HL-60 (cell line): ENCODE measurements at regions not wholly inside any gene's neighbourhood (a gene's known extent, or its start where the extent isn't known, plus 50 kb on each side); places are given as distances from the start of the nearest gene placed in this dataset.

Experiments
- POLR2AphosphoS5 ChIP-seq: IDR thresholded peaks from 2 replicates; pipeline ENCODE4 v1.6.1; 2012; ENCODE audit warnings: low read depth
- TF ChIP-seq, protein P1 (sequence below): IDR thresholded peaks from one replicate; pipeline ENCODE4 v1.5.1; 2011; ENCODE audit warnings: low read length, control low read depth, inconsistent platforms; ENCODE audit not compliant: insufficient read depth
- TF ChIP-seq, protein P2 (sequence below): IDR thresholded peaks from 2 replicates; pipeline ENCODE4 v1.6.1; 2012; ENCODE audit warnings: low read depth; ENCODE audit not compliant: insufficient replicate concordance

DNA sequence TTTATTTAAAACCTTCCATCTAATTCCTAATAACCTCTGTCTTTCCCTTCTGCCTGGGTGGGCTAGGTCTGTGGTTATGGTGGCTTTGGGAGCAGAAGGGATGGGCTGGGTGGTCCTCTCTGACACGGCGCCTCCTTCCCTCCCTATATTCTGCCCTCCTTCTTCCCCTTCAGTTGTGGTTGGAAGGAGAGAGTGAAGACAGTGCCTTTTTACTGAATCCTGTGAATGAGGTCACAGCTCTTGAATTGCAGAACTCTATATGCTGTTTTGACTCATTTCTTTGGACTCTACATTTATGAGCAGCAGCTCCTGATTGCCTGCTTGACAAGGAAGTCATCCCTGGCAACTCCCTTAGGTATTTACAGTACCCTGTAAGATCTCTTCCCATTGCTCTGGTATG lies 256.0 kb upstream of the ELAC2 start:
- TF ChIP-seq, protein P1, sequence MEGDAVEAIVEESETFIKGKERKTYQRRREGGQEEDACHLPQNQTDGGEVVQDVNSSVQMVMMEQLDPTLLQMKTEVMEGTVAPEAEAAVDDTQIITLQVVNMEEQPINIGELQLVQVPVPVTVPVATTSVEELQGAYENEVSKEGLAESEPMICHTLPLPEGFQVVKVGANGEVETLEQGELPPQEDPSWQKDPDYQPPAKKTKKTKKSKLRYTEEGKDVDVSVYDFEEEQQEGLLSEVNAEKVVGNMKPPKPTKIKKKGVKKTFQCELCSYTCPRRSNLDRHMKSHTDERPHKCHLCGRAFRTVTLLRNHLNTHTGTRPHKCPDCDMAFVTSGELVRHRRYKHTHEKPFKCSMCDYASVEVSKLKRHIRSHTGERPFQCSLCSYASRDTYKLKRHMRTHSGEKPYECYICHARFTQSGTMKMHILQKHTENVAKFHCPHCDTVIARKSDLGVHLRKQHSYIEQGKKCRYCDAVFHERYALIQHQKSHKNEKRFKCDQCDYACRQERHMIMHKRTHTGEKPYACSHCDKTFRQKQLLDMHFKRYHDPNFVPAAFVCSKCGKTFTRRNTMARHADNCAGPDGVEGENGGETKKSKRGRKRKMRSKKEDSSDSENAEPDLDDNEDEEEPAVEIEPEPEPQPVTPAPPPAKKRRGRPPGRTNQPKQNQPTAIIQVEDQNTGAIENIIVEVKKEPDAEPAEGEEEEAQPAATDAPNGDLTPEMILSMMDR, result no peak
- TF ChIP-seq, protein P2, sequence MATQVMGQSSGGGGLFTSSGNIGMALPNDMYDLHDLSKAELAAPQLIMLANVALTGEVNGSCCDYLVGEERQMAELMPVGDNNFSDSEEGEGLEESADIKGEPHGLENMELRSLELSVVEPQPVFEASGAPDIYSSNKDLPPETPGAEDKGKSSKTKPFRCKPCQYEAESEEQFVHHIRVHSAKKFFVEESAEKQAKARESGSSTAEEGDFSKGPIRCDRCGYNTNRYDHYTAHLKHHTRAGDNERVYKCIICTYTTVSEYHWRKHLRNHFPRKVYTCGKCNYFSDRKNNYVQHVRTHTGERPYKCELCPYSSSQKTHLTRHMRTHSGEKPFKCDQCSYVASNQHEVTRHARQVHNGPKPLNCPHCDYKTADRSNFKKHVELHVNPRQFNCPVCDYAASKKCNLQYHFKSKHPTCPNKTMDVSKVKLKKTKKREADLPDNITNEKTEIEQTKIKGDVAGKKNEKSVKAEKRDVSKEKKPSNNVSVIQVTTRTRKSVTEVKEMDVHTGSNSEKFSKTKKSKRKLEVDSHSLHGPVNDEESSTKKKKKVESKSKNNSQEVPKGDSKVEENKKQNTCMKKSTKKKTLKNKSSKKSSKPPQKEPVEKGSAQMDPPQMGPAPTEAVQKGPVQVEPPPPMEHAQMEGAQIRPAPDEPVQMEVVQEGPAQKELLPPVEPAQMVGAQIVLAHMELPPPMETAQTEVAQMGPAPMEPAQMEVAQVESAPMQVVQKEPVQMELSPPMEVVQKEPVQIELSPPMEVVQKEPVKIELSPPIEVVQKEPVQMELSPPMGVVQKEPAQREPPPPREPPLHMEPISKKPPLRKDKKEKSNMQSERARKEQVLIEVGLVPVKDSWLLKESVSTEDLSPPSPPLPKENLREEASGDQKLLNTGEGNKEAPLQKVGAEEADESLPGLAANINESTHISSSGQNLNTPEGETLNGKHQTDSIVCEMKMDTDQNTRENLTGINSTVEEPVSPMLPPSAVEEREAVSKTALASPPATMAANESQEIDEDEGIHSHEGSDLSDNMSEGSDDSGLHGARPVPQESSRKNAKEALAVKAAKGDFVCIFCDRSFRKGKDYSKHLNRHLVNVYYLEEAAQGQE, result no peak
- no peak for TF ChIP-seq POLR2AphosphoS5
